H1 (cell line): ENCODE measurements at regions not wholly inside any gene's neighbourhood (a gene's known extent, or its start where the extent isn't known, plus 50 kb on each side); places are given as distances from the start of the nearest gene placed in this dataset.

Experiments
- CTCF ChIA-PET: fragments of 300-600 bp; sonication (Branson Sonifier 250); formaldehyde crosslinking; loops from one replicate; lab custom pipeline; 2021; ENCODE audit not compliant: partially characterized antibody; lab: Charles Lee
- POLR2A ChIA-PET: fragments of 300-600 bp; sonication (Branson Sonifier 250); formaldehyde crosslinking; loops from one replicate; lab custom pipeline; 2021; ENCODE audit warnings: inconsistent platforms; ENCODE audit not compliant: partially characterized antibody; lab: Charles Lee
- DNase-seq, 2 experiments: peaks; one replicate each; pipeline versions ENCODE4 v3.0.0 to v3.0.0-alpha.2; 2010 to 2022; ENCODE audit warnings: low spot score in 2 of 2, low read depth in 1 of 2, mixed read lengths in 1 of 2
- FAIRE-seq: peaks from 2 replicates; lab custom pipeline; 2011; peaks lifted over from hg19 to GRCh38; lab: Jason Lieb, UNC
- H2AFZ ChIP-seq: 2 replicates; pipeline ENCODE4 v1.8.1; 2012; ENCODE audit warnings: low read length, inconsistent platforms
- H2AK5ac ChIP-seq: 2 replicates; pipeline ENCODE4 v1.6.1; 2013; ENCODE audit warnings: low read depth, low read length
- H2BK120ac ChIP-seq: replicated peaks from 2 replicates; pipeline ENCODE3; 2013; ENCODE audit warnings: low read depth, low read length, inconsistent platforms
- H2BK12ac ChIP-seq: 2 replicates; pipeline ENCODE4 v1.6.1; 2013; ENCODE audit warnings: low read depth, low read length
- H2BK15ac ChIP-seq: 2 replicates; pipeline ENCODE4 v1.6.1; 2013; ENCODE audit warnings: low read length
- H2BK20ac ChIP-seq: 2 replicates; pipeline ENCODE4 v1.6.1; 2013; ENCODE audit warnings: low read length
- H2BK5ac ChIP-seq: 2 replicates; pipeline ENCODE4 v1.6.1; 2013; ENCODE audit warnings: low read depth, low read length
- H3K14ac ChIP-seq: 2 replicates; pipeline ENCODE4 v1.6.1; 2013; ENCODE audit warnings: inconsistent platforms; ENCODE audit not compliant: insufficient read length
- H3K18ac ChIP-seq: 2 replicates; pipeline ENCODE4 v1.6.1; 2013; ENCODE audit warnings: low read length; ENCODE audit errors: extremely low read depth
- H3K23ac ChIP-seq: 2 replicates; pipeline ENCODE4 v1.6.1; 2013; ENCODE audit warnings: inconsistent platforms; ENCODE audit not compliant: insufficient read length
- H3K23me2 ChIP-seq: 2 replicates; pipeline ENCODE4 v1.6.1; 2013; ENCODE audit warnings: low read depth, low read length
- H3K27ac ChIP-seq: 2 replicates; pipeline ENCODE4 v1.6.1; 2011; ENCODE audit warnings: low read depth, low read length, inconsistent platforms
- H3K27me3 ChIP-seq, 4 experiments: replicated peaks in 1 of 4; 1 replicate in 1 of 4; 2 replicates in 3 of 4; pipeline versions ENCODE4 v1.6.1 to v1.8.1; 2011 to 2013; ENCODE audit warnings: low read length in 3 of 4, mild to moderate bottlenecking in 3 of 4, inconsistent platforms in 2 of 4, mixed read lengths in 2 of 4, moderate library complexity in 1 of 4; ENCODE audit not compliant: control insufficient read depth in 3 of 4, insufficient read depth in 3 of 4; ENCODE audit errors: extremely low read depth in 1 of 4
- H3K36me3 ChIP-seq, 4 experiments: 2 replicates each; pipeline versions ENCODE4 v1.6.1 to v1.8.1; 2011 to 2013; ENCODE audit warnings: mild to moderate bottlenecking in 4 of 4, low read length in 3 of 4, moderate library complexity in 2 of 4, control low read depth in 1 of 4, inconsistent platforms in 1 of 4; ENCODE audit not compliant: insufficient read depth in 4 of 4, control insufficient read depth in 2 of 4
- H3K4ac ChIP-seq: replicated peaks from 2 replicates; pipeline ENCODE3; 2013; ENCODE audit warnings: low read length, low read depth, mixed read lengths, inconsistent platforms; ENCODE audit not compliant: insufficient read length
- H3K4me1 ChIP-seq, 4 experiments: replicated peaks in 1 of 4; 1 replicate in 1 of 4; 2 replicates in 3 of 4; pipeline versions ENCODE4 v1.6.1 to v1.8.1; 2011 to 2013; ENCODE audit warnings: low read length in 3 of 4, inconsistent platforms in 2 of 4, mixed read lengths in 1 of 4; ENCODE audit not compliant: insufficient read depth in 4 of 4, control insufficient read depth in 3 of 4
- H3K4me2 ChIP-seq, 2 experiments: 2 replicates each; pipeline versions ENCODE4 v1.6.1 to v1.8.1; 2011 to 2013; ENCODE audit warnings: low read depth in 2 of 2, low read length in 2 of 2, control low read depth in 1 of 2, inconsistent platforms in 1 of 2, mild to moderate bottlenecking in 1 of 2; ENCODE audit not compliant: insufficient read depth in 1 of 2
- H3K4me3 ChIP-seq, 4 experiments: fragments of 200-600, 300-600 bp in 1 of 4; sonication (generic), shearing (Covaris generic), sonication (Bioruptor Twin) in 1 of 4; 2 replicates each; pipeline versions ENCODE4 v1.5.1 to v1.8.1; 2011 to 2016; ENCODE audit warnings: low read length in 4 of 4, low read depth in 3 of 4, control low read depth in 2 of 4, inconsistent platforms in 2 of 4, mild to moderate bottlenecking in 2 of 4, mixed read lengths in 1 of 4, moderate library complexity in 1 of 4; ENCODE audit not compliant: insufficient read depth in 2 of 4; ENCODE audit errors: extremely low read depth in 1 of 4
- H3K56ac ChIP-seq: replicated peaks from 2 replicates; pipeline ENCODE3; 2013; ENCODE audit warnings: low read depth, mild to moderate bottlenecking, mixed read lengths, low read length, inconsistent platforms; ENCODE audit not compliant: insufficient read length
- H3K79me1 ChIP-seq: 2 replicates; pipeline ENCODE4 v1.6.1; 2013; ENCODE audit warnings: low read depth, low read length, control low read depth
- H3K79me2 ChIP-seq, 2 experiments: 2 replicates each; pipeline versions ENCODE4 v1.6.1 to v1.8.1; 2012 to 2013; ENCODE audit warnings: low read length in 2 of 2, mild to moderate bottlenecking in 2 of 2, inconsistent platforms in 1 of 2; ENCODE audit not compliant: insufficient read depth in 2 of 2, control insufficient read depth in 1 of 2
- H3K9ac ChIP-seq, 4 experiments: replicated peaks in 1 of 4; 1 replicate in 1 of 4; 2 replicates in 3 of 4; pipeline versions ENCODE4 v1.6.1 to v1.8.1; 2011 to 2013; ENCODE audit warnings: low read depth in 3 of 4, low read length in 3 of 4, control low read depth in 2 of 4, mild to moderate bottlenecking in 2 of 4, moderate library complexity in 2 of 4, inconsistent platforms in 1 of 4; ENCODE audit errors: extremely low read depth in 1 of 4
- H3K9me3 ChIP-seq, 2 experiments: 2 replicates each; pipeline versions ENCODE4 v1.6.1 to v1.8.1; 2012 to 2013; ENCODE audit warnings: mild to moderate bottlenecking in 2 of 2, moderate library complexity in 2 of 2, control low read depth in 1 of 2, inconsistent platforms in 1 of 2, low read depth in 1 of 2, low read length in 1 of 2, mixed read lengths in 1 of 2; ENCODE audit not compliant: insufficient read depth in 2 of 2
- H4K20me1 ChIP-seq, 2 experiments: replicated peaks in 1 of 2; 2 replicates each; pipeline versions ENCODE3 to v1.8.1; 2011 to 2013; ENCODE audit warnings: inconsistent platforms in 2 of 2, low read length in 2 of 2, mild to moderate bottlenecking in 1 of 2; ENCODE audit not compliant: insufficient read depth in 2 of 2, control insufficient read depth in 1 of 2
- H4K5ac ChIP-seq: 2 replicates; pipeline ENCODE4 v1.6.1; 2013; ENCODE audit warnings: low read length, low read depth, mixed read lengths, inconsistent platforms; ENCODE audit not compliant: insufficient read length
- H4K8ac ChIP-seq: 2 replicates; pipeline ENCODE4 v1.8.0; 2013; ENCODE audit warnings: mild to moderate bottlenecking, moderate library complexity, low read length, inconsistent platforms; ENCODE audit not compliant: insufficient read depth; ENCODE audit errors: extremely low read depth
- H4K91ac ChIP-seq: replicated peaks from 2 replicates; pipeline ENCODE3; 2013; ENCODE audit warnings: low read length, mixed read lengths, inconsistent platforms; ENCODE audit not compliant: insufficient read length
- CHD2 ChIP-seq: IDR thresholded peaks from 2 replicates; pipeline ENCODE4 v1.6.1; 2012; ENCODE audit warnings: low read length, improper control_type of control experiment
- KDM1A ChIP-seq: fragments of 200-600, 300-600 bp; sonication (generic); IDR thresholded peaks from 2 replicates; pipeline ENCODE4 v1.7.1; 2016; ENCODE audit warnings: mild to moderate bottlenecking, low read length, borderline replicate concordance
- WGBS, 2 experiments: shearing (Covaris generic) in 1 of 2; methylation state at CpG; one replicate each; pipeline versions ENCODE4 v1.1.6 to v1.1.7; 2013 to 2015; ENCODE audit warnings: low lambda C conversion rate in 2 of 2, mixed read lengths in 2 of 2, inconsistent platforms in 1 of 2, low coverage in 1 of 2, missing lambda C conversion rate in 1 of 2; ENCODE audit not compliant: insufficient replicate concordance in 2 of 2, insufficient coverage in 1 of 2, insufficient read length in 1 of 2; ENCODE audit errors: extremely low coverage in 1 of 2, missing lambda C conversion rate in 1 of 2; 5-methylcytosine and 5-hydroxymethylcytosine counted together

DNA sequence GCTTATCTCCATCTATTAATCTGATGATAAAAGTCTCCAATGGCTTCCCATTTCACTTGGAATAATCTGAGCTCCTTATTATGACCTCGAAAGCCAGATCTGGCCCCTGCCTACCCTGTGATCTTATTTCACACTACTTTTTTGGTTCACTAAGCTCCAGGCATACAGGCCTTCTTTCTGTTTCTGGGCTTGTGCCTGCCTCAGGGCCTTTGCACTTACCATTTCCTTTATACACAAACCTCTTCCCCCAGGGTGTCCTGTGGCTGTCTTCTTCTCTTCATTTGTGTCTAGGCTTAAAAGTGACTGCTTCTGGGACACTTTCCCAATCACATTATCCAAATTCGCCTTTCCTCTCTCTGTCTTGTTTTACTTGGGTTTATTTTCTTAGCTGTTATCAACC lies 478.8 kb downstream of the LRIG3 start:
- H3K23ac ChIP-seq: no peak overlapping the region
- no peak overlapping the region for H3K14ac ChIP-seq
- CTCF ChIA-PET: interaction anchor here (0.9 to 6.0 kb wide), 5 partner anchors 9 to 95 kb away, joined by 3 to 36 read pairs (median 8); no protein-coding TSS in a partner anchor
- POLR2A ChIA-PET: no interaction called here
- H2BK12ac ChIP-seq: no peak overlapping the region
- no peaks in the 10 kb centered on the region for H3K27me3 ChIP-seq
- H3K27ac ChIP-seq: no peak overlapping the region
- no peaks in the 10 kb centered on the region for H3K79me2 ChIP-seq
- no peak overlapping the region for H4K91ac ChIP-seq
- no peak for FAIRE-seq
- H3K36me3 ChIP-seq: no peaks in the 10 kb centered on the region
- no peak overlapping the region for H2BK15ac ChIP-seq
- no peak overlapping the region for H2BK5ac ChIP-seq
- no peaks in the 10 kb centered on the region; the same call in 1 of the 2 replicates for H3K23me2 ChIP-seq
- no peak overlapping the region for H2BK20ac ChIP-seq
- H3K18ac ChIP-seq: no peak overlapping the region
- no peak overlapping the region for H2BK120ac ChIP-seq
- no peak overlapping the region for H2AK5ac ChIP-seq
- H4K5ac ChIP-seq: no peak overlapping the region
- TF ChIP-seq CHD2 (no peak), KDM1A (peak; percentile 52; the same call in 1 of the 2 replicates)
- 0 out of 7 replicates have a peak, but pooled peaks cover 0 to 2% (median 0%) of the 10 kb centered on the region in 4 experiments for H3K4me1 ChIP-seq
- no peak for DNase-seq
- H3K9me3 ChIP-seq: no peaks in the 10 kb centered on the region
- no peak overlapping the region for H3K56ac ChIP-seq
- no peak overlapping the region for H2AFZ ChIP-seq
- no peaks in the 10 kb centered on the region for H4K20me1 ChIP-seq
- no peak overlapping the region for H4K8ac ChIP-seq
- no peak overlapping the region for H3K4me3 ChIP-seq
- no peak overlapping the region for H3K9ac ChIP-seq
- no peaks in the 10 kb centered on the region for H3K79me1 ChIP-seq
- WGBS, 2 experiments: 82% methylated on average over 2 of the region's 2 CpGs; no CpG with 5 or more reads in 1 of the 2 experiments
- H3K4me2 ChIP-seq: no peak overlapping the region
- no peak overlapping the region for H3K4ac ChIP-seq
